KBM-7 (cell line): ENCODE measurements at regions not wholly inside any gene's neighbourhood (a gene's known extent, or its start where the extent isn't known, plus 50 kb on each side); places are given as distances from the start of the nearest gene placed in this dataset.
"Not testable (repeated sequence)": the region's sequence is repeated elsewhere in the genome, so short reads cannot be mapped to it uniquely, and the experiment has no call there.

Experiments used
- DNase-seq: peaks from one replicate; pipeline ENCODE4 v3.0.0-alpha.2; 2015
- in situ Hi-C: fragments of 300-500 bp; cut with MboI; formaldehyde crosslinking; loops from 2 replicates; pipeline ENCODE4 v1.14.3; 2020; ENCODE audit warnings: low sequenced_read_pairs, low pct_unique_long_range_greater_than_20kb, mixed read lengths

GRCh38 chr7:10501206-10501884 lies 472.3 kb upstream of the PHF14 start:
- DNase-seq, in situ Hi-C loops: not testable (repeated sequence)

DNA sequence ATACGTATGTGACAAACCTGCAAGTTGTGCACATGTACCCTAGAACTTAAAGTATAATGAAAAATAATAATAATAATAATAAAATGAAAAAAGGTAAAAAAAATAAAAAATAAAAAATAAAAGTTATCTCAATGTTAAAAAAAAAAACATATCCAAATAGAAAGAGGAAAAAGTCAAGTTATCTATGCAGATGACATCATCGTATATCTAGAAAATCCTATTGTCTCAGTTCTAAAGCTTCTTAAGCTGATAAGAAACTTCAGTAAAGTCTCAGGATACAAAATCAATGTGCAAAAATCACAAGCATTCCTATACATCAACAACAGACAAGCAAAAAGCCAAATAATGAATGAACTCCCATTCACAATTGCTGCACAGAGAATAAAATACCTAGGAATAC lies 466.6 kb upstream of the PHF14 start:
- no peak for DNase-seq

GRCh38 chr7:10521306-10521705 lies 452.4 kb upstream of the PHF14 start:
- no peak for DNase-seq
- in situ Hi-C loops, result no loop called here

More for the DNA sequence above, 466.6 kb upstream of the PHF14 start:
- in situ Hi-C loops, result no loop called here

DNA sequence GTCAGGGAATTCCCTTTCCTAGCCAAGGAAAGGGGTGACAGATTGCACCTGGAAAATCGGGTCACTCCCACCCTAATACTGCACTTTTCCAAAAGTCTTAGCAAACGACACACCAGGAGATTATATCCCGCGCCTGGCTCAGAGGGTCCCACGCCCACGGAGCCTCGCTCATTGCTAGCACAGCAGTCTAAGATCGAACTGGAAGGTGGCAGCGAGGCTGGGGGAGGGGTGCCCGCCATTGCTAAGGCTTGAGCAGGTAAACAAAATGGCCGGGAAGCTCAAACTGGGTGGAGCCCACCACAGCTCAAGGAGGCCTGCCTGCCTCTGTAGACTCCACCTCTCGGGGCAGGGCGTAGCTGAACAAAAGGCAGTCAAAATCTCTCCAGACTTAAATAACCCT lies 440.2 kb upstream of the PHF14 start:
- in situ Hi-C loops, result not testable (repeated sequence)

GRCh38 chr7:10536561-10536960 lies 437.1 kb upstream of the PHF14 start:
- in situ Hi-C loops, result no loop called here
- DNase-seq, result no peak

More for the DNA sequence above, 440.2 kb upstream of the PHF14 start:
- not testable (repeated sequence) for DNase-seq

DNA sequence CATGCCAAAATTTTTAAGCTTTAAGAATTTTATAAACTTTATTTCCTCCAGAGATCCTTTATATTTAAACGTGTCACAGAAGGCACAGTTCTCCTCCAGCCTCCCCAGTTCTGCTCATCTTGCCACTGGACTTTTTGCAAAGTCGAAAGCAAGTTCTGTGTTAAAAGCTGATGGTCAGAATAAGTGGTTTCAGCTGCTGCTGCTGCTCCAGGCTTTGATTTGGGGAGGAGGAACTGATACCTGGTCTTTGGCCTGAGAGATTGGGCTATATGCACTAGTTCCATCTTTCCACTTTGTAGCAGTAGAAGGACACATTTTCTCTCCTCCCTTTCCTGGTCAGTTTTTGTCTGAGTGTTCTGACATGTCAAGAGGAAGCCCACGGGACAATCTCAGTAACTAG lies 435.9 kb upstream of the PHF14 start:
- in situ Hi-C loops, result no loop called here
- no peak for DNase-seq

GRCh38 chr7:10557375-10557774 lies 416.3 kb upstream of the PHF14 start:
- DNase-seq, result no peak
- in situ Hi-C loops, result no loop called here

DNA sequence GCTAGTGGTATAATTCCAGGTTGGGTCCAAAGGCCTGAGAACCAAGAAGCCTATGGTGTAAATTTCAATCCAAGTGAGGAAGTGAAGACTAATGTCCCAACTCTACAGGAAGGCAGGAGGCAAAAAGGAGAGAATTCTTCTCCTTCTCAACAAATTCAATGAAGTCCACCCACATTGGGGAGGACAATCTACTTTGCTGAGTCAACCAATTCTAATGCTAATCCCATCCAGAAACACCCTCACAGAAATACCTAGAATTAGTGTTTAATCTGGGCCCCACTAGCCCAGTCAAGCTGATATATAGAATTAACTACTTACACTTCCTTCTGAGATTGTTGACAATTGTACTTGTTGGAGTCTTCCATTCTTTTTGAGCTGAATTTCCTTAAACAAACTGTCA lies 413.2 kb upstream of the PHF14 start:
- in situ Hi-C loops, result no loop called here
- no peak for DNase-seq

DNA sequence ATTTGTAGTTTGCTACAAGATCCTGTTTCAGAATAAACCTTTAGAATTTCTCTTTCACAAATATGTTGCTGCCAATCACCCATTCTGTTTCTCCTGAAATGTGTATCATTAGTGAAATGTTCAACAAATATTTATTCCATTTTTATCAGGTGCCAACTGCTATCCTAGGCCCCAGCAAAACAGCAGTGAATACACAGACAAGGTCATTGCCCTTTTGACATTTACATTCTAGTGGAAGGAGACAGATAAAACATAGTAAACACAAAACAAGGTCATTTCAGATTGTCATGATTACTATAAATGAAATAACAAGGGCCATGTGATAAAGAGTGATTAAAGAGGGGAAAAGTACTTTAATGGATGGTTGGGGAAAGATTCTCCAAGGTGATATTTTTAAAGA lies 404.8 kb upstream of the PHF14 start:
- in situ Hi-C loops, result no loop called here
- no peak for DNase-seq

GRCh38 chr7:10571759-10572158 lies 401.9 kb upstream of the PHF14 start:
- in situ Hi-C loops, result no loop called here
- DNase-seq, result peak; percentile 4

DNA sequence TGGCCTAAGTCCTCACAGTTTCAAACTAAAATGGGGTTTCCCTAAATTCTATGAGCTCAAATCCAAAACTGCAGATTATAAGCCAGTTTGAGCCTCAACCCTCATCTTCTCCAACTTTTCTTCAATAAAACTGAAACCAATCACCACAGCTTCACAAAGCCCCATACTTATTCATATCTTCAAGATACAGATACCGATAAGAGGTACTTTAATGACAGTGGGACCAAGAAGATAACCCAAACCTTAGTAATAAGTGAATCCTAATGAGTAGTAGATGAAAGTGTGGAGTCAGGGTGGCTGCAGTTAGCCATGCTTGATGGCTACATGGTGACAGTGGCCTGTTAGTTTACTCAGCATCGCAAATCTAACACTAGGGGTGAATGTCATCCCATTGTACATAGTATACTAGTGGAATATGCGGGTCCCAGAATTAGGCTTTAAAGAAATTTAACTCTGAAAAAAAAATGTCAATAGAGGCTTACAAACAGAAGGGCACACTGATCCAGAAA lies 395.8 kb upstream of the PHF14 start:
- in situ Hi-C loops, result no loop called here

DNA sequence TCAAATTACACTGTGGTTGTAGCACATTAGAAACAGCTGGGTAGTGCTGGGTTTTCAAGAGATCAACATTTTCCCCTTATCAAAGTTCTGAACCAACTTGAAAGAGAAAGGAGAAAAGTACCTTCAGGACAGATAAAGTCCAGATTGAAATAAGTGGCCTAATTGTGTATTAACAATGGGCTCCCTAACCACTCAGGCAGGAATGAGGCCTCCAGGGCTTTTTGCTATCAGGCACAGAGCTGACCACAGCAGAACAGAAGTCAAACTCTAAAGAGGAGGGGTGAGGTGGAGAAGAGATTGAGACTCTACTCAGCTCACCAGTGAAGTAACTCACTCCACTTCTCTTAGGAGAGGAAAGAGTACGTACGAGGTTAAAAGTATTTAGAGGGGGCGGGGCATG lies 394.1 kb upstream of the PHF14 start:
- in situ Hi-C loops, result no loop called here
- DNase-seq, result no peak

More for the DNA sequence above, 395.8 kb upstream of the PHF14 start:
- no peak for DNase-seq

- in situ Hi-C loops, result no loop called here
- no peak for DNase-seq
These were observed 388.8 kb upstream of the PHF14 start for GRCh38 chr7:10584886-10585285.

GRCh38 chr7:10588084-10588483 lies 385.6 kb upstream of the PHF14 start:
- DNase-seq, result no peak
- in situ Hi-C loops, result no loop called here

DNA sequence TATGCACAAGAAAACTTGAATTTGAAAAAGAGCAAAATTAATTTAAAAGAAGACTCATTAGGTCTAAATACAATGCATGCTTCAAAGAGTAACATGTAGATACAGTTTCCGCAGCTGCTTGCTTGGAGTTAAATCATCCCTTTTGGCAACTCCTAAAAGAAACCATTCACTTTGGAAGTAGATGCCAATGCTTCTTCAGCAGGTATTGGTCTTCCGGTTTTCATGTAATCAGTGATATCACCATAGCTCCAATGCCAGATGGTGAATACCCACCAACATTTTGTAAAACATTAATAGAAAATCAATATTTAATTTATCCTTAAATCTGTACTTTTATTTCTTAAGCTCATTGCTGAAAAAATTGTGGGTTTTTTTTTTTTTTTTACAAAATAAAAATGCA lies 381.1 kb upstream of the PHF14 start:
- no peak for DNase-seq
- in situ Hi-C loops, result no loop called here

- in situ Hi-C loops, result no loop called here
- no peak for DNase-seq
These were observed 380.6 kb upstream of the PHF14 start for GRCh38 chr7:10593080-10593479.

- in situ Hi-C loops, result no loop called here
- no peak for DNase-seq
These were observed 376.8 kb upstream of the PHF14 start for GRCh38 chr7:10596827-10597226.

- no peak for DNase-seq
- in situ Hi-C loops, result no loop called here
These were observed 369.5 kb upstream of the PHF14 start for GRCh38 chr7:10604128-10604527.

DNA sequence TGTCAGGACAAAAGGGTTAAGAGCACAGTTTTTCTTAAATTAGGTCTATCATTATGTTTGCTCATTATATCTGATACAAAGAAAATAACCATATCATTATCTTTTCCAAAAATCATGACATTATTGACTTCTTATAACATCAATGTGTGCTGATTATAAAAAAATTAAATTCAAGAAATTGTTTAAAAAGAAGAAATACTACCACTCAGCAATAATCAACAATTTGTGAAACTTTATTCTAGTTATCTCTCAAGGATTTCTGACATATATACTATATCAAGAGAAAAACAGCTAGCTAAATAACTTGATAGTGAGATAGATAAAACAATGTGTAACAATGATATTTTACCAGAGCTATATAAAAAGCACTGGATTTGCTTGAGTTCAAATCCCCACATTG lies 360.7 kb upstream of the PHF14 start:
- in situ Hi-C loops, result no loop called here
- no peak for DNase-seq

- in situ Hi-C loops, result no loop called here
- no peak for DNase-seq
These were observed 354.7 kb upstream of the PHF14 start for GRCh38 chr7:10618953-10619352.

DNA sequence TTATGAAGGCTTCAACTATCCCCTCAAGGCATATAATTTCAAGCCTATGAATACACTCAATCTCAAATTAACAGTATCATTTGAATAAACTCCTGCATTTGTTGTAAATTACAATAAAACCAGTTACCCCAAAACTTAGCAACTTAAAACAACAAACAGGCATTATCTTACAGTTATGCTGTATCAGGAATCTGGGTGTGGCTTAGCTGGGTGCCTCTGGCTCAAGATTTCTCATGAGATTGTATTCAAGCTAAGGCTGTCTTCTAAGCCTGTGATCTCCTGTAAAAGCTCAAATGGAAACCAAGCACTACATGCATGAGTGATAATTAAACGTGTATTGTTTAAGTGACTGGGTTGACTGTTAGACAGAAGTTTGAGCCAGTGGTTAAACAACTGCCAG lies 341.0 kb upstream of the PHF14 start:
- in situ Hi-C loops, result no loop called here

More for the DNA sequence above, 341.0 kb upstream of the PHF14 start:
- DNase-seq, result no peak
